ENCODE measurements at regions not wholly inside any gene's neighbourhood (a gene's known extent, or its start where the extent isn't known, plus 50 kb on each side); places are given as distances from the start of the nearest gene placed in this dataset.

DNA sequence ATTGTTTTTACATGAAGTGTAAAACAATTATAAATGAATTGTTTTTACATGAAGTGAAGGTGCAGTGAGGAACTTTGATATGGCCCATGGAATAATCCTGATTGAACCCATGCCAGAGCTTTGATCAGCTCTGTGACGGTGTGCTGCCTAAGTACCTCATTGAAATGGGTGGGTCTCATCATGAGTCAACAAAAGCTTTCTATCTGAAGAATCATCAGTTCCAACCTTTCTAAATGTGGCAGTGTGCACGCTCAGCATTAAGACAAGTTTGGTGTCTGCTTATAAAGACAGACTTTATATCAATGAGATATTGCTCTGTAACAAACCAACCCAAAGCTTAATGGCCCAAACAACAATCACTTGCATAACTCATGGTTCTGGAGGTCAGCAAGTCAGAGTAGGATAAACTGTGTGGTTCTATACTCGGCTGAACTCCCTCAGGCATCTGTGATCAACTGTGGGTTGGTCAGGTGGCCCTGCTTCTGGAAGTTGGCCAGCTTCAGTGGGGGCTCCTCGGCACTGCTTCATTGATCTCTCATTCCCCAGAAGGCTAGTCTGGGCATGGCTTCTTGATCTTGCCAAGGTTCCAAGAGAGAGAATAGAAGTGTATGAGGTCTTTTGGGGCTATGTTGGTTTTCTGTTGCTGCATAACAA, 258.0 kb downstream of the LTN1 start (continued):
- TF ChIP-seq, protein P1, sequence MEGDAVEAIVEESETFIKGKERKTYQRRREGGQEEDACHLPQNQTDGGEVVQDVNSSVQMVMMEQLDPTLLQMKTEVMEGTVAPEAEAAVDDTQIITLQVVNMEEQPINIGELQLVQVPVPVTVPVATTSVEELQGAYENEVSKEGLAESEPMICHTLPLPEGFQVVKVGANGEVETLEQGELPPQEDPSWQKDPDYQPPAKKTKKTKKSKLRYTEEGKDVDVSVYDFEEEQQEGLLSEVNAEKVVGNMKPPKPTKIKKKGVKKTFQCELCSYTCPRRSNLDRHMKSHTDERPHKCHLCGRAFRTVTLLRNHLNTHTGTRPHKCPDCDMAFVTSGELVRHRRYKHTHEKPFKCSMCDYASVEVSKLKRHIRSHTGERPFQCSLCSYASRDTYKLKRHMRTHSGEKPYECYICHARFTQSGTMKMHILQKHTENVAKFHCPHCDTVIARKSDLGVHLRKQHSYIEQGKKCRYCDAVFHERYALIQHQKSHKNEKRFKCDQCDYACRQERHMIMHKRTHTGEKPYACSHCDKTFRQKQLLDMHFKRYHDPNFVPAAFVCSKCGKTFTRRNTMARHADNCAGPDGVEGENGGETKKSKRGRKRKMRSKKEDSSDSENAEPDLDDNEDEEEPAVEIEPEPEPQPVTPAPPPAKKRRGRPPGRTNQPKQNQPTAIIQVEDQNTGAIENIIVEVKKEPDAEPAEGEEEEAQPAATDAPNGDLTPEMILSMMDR (conservative IDR thresholded peaks at IDR 0.05; ENCODE audit: low read depth in 2 of 2): no peak
- TF ChIP-seq, protein P2, sequence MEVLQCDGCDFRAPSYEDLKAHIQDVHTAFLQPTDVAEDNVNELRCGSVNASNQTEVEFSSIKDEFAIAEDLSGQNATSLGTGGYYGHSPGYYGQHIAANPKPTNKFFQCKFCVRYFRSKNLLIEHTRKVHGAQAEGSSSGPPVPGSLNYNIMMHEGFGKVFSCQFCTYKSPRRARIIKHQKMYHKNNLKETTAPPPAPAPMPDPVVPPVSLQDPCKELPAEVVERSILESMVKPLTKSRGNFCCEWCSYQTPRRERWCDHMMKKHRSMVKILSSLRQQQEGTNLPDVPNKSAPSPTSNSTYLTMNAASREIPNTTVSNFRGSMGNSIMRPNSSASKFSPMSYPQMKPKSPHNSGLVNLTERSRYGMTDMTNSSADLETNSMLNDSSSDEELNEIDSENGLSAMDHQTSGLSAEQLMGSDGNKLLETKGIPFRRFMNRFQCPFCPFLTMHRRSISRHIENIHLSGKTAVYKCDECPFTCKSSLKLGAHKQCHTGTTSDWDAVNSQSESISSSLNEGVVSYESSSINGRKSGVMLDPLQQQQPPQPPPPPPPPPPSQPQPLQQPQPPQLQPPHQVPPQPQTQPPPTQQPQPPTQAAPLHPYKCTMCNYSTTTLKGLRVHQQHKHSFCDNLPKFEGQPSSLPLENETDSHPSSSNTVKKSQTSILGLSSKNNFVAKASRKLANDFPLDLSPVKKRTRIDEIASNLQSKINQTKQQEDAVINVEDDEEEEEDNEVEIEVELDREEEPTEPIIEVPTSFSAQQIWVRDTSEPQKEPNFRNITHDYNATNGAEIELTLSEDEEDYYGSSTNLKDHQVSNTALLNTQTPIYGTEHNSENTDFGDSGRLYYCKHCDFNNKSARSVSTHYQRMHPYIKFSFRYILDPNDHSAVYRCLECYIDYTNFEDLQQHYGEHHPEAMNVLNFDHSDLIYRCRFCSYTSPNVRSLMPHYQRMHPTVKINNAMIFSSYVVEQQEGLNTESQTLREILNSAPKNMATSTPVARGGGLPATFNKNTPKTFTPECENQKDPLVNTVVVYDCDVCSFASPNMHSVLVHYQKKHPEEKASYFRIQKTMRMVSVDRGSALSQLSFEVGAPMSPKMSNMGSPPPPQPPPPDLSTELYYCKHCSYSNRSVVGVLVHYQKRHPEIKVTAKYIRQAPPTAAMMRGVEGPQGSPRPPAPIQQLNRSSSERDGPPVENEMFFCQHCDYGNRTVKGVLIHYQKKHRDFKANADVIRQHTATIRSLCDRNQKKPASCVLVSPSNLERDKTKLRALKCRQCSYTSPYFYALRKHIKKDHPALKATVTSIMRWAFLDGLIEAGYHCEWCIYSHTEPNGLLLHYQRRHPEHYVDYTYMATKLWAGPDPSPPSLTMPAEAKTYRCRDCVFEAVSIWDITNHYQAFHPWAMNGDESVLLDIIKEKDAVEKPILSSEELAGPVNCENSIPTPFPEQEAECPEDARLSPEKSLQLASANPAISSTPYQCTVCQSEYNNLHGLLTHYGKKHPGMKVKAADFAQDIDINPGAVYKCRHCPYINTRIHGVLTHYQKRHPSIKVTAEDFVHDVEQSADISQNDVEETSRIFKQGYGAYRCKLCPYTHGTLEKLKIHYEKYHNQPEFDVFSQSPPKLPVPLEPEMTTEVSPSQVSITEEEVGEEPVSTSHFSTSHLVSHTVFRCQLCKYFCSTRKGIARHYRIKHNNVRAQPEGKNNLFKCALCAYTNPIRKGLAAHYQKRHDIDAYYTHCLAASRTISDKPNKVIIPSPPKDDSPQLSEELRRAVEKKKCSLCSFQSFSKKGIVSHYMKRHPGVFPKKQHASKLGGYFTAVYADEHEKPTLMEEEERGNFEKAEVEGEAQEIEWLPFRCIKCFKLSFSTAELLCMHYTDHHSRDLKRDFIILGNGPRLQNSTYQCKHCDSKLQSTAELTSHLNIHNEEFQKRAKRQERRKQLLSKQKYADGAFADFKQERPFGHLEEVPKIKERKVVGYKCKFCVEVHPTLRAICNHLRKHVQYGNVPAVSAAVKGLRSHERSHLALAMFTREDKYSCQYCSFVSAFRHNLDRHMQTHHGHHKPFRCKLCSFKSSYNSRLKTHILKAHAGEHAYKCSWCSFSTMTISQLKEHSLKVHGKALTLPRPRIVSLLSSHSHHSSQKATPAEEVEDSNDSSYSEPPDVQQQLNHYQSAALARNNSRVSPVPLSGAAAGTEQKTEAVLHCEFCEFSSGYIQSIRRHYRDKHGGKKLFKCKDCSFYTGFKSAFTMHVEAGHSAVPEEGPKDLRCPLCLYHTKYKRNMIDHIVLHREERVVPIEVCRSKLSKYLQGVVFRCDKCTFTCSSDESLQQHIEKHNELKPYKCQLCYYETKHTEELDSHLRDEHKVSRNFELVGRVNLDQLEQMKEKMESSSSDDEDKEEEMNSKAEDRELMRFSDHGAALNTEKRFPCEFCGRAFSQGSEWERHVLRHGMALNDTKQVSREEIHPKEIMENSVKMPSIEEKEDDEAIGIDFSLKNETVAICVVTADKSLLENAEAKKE (CRISPR knock-in tag; IDR thresholded peaks at IDR 0.05): no peak
- TF ChIP-seq POLR2AphosphoS5 (IDR thresholded peaks at IDR 0.05; ENCODE audit: low read depth) (no peak), EZH2phosphoT487 (IDR thresholded peaks at IDR 0.05; ENCODE audit: unreplicated experiment) (no peak), NANOG (IDR thresholded peaks at IDR 0.05; ENCODE audit: borderline replicate concordance) (no peak)
- TF ChIP-seq, protein P3, sequence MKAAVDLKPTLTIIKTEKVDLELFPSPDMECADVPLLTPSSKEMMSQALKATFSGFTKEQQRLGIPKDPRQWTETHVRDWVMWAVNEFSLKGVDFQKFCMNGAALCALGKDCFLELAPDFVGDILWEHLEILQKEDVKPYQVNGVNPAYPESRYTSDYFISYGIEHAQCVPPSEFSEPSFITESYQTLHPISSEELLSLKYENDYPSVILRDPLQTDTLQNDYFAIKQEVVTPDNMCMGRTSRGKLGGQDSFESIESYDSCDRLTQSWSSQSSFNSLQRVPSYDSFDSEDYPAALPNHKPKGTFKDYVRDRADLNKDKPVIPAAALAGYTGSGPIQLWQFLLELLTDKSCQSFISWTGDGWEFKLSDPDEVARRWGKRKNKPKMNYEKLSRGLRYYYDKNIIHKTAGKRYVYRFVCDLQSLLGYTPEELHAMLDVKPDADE (IDR thresholded peaks at IDR 0.05): no peak

Data from GM23338 (cell line).